ENCODE measurements at regions not wholly inside any gene's neighbourhood (a gene's known extent, or its start where the extent isn't known, plus 50 kb on each side); places are given as distances from the start of the nearest gene placed in this dataset.

DNA sequence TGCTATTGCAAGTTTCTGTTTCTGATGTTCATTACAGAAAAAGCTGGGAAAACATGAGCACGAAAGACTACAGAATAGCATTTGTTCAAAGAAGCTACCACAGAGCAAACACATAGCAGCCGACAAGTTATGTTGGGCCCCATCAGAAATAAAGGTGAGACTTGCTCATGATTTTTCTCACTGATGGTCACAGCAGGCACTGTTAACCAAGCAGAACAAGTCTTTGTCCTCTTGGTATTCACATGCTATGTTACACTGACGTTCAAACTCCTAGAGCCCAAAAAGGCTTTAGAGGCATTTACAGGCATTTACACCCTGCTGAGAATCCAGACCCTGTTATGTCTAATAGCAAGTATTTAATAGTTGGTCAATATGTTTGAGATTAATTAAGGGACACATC is 235.0 kb upstream of the HNMT start:
- DNase-seq (ENCODE audit: low spot score): no peak

DNA sequence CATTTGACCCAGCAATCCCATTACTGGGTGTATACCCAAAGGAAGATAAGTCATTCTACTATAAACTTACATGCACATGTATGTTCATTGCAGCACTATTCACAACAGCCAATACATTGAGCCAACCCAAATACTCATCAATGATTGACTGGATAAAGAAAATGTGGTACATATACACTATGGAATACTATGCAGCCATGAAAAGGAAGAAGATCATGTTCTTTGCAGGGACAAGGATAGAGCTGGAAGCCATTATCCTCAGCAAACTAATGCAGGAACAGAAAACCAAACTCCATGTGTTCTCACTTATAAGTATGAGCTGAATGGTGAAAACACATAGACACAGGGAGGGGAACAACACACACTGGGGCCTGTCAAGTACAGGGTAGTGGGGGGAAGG is 226.7 kb upstream of the HNMT start:
- DNase-seq (ENCODE audit: low spot score): no peak

GRCh38 chr2:137741784-137742362 is 222.4 kb upstream of the HNMT start:
- DNase-seq (ENCODE audit: low spot score): no peak

GRCh38 chr2:137747509-137747908 is 216.8 kb upstream of the HNMT start:
- no peak for DNase-seq (ENCODE audit: low spot score)

DNA sequence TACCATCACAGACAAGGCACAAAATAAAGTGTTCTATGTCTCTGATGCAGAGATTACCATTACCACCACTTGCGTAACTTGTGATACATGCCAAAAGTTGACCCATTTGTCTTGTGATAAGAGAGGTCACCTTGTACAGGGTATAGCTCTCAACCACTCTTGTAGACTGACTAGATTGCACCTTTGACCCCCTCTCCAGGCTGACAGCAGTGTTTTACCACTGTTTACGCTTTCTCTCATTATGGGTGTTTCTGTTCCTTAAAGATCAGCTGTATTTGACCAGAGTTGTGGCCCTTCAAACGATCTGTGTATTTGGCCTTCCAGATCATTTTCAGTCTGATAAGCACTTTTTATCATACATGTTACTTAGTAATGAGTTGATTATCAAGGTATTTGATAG is 215.7 kb upstream of the HNMT start:
- DNase-seq (ENCODE audit: low spot score): no peak

GRCh38 chr2:137764646-137765045 is 199.6 kb upstream of the HNMT start:
- DNase-seq (ENCODE audit: low spot score): no peak

DNA sequence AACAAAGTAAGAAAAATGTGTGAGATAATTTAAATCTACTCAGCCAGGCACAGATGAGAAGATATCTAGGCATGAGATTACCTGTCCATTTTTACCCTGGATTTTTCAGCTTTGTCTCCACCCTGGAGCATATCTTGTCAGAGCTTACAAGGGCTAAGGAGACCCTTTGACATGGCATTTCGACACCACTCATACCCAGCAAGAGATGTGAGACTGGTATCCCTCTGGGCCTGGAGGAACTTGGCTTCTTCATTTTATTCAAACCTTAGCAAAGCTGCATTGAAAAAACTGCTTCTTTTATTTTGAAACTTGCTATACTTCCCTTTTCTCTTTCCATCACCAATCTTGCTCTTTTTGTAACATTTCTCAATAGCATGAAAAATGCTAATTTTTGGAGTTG is 194.9 kb upstream of the HNMT start:
- no peak for DNase-seq (ENCODE audit: low spot score)

GRCh38 chr2:137770166-137770565 is 194.1 kb upstream of the HNMT start:
- no peak for DNase-seq (ENCODE audit: low spot score)

DNA sequence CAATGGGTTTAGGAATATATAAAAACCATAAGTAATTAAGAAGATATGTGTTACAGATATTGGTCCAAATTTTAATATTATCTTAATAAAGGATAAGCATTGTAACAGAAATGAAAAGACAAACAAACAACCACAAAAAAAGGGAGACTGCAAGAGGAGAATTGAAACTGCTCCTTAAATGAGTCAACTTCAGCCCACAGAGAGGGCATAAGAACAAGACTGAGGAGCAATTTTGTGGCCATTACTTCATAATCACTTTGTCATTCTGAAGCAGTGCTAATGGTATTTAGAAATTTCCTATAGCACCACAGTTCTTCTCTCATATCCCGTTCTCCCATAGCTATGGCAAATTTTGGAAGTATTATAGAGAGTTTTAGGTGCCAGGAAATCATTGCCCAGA is 193.2 kb upstream of the HNMT start:
- no peak for DNase-seq (ENCODE audit: low spot score)

- no peak for DNase-seq (ENCODE audit: low spot score)
These were observed 191.8 kb upstream of the HNMT start for GRCh38 chr2:137772451-137772850.

GRCh38 chr2:137775529-137775928 is 188.7 kb upstream of the HNMT start:
- DNase-seq (ENCODE audit: low spot score): no peak

GRCh38 chr2:137776697-137777096 is 187.6 kb upstream of the HNMT start:
- DNase-seq (ENCODE audit: low spot score): no peak

DNA sequence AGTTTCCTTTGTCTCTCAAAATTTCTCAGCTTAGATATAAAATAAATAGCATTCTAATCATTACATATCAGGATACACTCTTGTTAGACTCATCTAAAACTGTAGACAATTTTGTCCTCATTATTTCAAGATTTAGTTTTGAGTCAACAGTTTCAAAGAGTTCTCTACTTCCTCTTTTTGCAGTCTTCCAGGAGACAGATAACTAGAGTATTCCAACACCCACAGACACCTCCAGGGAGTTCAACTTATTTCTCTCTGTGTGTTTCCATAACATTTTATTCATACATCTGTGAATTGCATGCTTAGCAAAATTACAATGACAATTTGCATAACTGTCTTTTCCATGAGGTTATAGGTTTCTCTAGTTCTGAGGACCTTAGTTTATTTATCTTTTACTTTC is 166.6 kb upstream of the HNMT start:
- no peak for DNase-seq (ENCODE audit: low spot score)

GRCh38 chr2:137799600-137799999 is 164.7 kb upstream of the HNMT start:
- no peak for DNase-seq (ENCODE audit: low spot score)

DNA sequence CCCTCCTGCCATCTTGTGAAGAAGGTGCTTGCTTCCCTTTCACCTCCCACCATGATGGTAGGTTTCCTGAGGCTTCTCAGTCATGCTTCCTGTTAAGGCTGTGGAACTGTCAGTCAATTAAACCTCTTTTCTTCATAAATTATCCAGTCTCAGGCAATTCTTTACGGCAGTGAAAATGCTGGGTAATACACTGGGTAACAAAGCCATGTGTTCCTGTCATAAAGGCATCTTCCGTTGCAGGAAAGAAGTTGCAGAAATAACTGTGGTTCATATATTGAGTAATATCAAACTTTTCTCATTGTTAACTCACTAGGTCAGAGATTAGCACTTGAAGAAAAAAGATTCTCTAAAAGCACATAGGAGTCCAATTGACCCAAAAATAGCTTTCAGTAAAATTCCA is 163.9 kb upstream of the HNMT start:
- no peak for DNase-seq (ENCODE audit: low spot score)

GRCh38 chr2:137801228-137801627 is 163.0 kb upstream of the HNMT start:
- no peak for DNase-seq (ENCODE audit: low spot score)

GRCh38 chr2:137802038-137802437 is 162.2 kb upstream of the HNMT start:
- DNase-seq (ENCODE audit: low spot score): no peak

- DNase-seq (ENCODE audit: low spot score): no peak
These were observed 158.0 kb upstream of the HNMT start for GRCh38 chr2:137806068-137806805.

DNA sequence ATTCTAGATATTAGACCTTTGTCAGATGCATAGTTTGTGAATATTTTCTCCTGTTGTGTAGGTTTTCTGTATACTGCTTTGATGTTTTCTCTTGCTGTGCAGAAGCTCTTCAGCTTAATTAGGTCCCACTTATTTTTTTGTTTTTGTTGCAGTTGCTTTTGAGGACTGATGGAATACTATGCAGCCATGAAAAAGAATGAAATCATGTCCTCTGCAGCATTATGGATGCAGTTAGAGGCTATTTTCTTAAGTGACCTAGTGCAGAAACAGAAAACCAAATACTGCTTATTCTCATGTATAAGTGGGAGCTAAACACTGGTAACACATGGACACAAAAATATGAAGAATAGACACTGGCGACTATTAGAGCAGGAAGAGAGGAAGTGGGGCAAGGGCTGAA is 155.0 kb upstream of the HNMT start:
- no peak for DNase-seq (ENCODE audit: low spot score)

- no peak for DNase-seq (ENCODE audit: low spot score)
These were observed 154.4 kb upstream of the HNMT start for GRCh38 chr2:137809837-137810236.

DNA sequence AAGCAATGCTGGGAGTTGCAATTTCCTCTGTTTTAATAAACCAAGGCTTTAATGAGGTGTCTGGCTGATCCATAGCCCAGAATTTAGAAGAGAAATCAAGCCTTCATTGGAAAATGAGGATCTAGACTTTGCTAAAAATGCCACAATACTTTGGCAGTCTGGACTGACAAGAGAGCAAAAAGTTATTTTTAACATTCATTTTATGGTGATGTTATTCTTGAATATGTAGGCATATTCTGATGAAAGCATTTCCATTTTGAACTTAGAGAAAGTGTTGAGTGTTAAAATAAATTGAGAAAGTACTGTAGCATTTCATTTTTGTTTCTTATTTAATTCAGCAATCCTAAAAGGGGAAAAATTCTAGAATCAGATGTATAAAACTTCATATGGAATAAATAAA is 151.8 kb upstream of the HNMT start:
- no peak for DNase-seq (ENCODE audit: low spot score)

DNA sequence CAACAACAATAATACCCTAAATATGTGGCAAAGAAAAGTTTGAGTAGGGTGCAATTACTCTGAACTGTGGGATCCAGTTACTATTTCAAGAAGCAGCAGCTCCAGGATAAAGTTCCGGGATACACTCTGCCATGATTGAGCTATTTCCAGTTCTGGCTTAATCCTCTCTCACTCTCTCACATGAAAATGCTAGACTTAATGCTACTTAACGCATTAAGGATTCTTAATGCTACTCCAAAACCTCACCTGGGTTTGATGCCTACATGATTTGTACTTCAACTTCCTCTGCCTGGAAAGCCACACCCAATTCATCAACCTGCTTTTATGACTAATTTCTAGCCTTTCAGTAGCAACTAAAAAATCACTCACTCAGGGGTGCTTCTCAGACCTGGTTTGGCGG is 151.1 kb upstream of the HNMT start:
- DNase-seq (ENCODE audit: low spot score): no peak

DNA sequence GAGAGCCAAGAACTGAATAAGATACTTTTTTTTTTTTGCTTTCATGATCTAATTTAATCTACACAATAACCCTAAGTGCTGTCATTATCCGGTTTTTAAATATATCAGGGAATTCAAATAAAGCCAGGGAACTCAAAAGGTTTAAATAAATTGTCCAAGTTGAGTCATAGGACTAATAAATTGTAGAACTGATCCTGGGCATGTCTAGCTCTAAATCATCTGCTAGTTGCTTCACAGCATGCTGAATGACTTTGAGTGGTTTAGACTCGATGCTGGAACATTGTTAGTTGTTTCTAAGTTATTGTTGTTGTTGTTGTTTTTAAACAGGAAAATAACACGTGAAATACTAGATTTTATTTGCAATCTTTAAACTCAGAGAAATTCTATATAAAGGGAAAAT is 147.2 kb upstream of the HNMT start:
- no peak for DNase-seq (ENCODE audit: low spot score)

DNA sequence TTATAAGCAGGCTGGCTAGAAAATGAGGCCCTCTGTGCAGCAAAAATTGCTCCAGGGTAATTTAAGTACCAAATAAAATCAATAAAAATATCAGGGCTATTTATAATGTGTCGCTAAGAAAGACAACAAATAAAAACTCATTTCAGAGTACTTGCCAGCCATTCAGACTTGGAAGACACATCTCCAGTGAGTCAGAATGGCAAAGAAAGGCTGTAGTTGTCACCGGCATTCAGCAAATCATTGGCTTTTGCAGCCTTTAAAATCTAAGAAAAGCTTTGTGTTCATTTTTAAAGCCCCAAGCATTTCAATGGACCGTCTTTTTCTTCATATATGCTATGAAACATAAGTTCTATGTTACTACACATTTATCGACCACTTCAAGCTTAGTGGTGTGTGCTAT is 141.1 kb upstream of the HNMT start:
- DNase-seq (ENCODE audit: low spot score): no peak
